H1 (cell line): ENCODE measurements at regions not wholly inside any gene's neighbourhood (a gene's known extent, or its start where the extent isn't known, plus 50 kb on each side); places are given as distances from the start of the nearest gene placed in this dataset.

ENCODE experiments used
- CHD7 ChIP-seq: fragments of 300-600 bp; sonication (generic); IDR thresholded peaks from 2 replicates; pipeline ENCODE4 v1.7.1; 2012; ENCODE audit warnings: low read length, moderate library complexity, mild to moderate bottlenecking, inconsistent platforms; ENCODE audit not compliant: insufficient replicate concordance
- EGR1 ChIP-seq: IDR thresholded peaks from 2 replicates; pipeline ENCODE4 v1.6.1; 2011; ENCODE audit warnings: low read depth, low read length, borderline replicate concordance
- HDAC6 ChIP-seq: IDR thresholded peaks from one replicate; pipeline ENCODE4 v1.7.1; 2012; ENCODE audit warnings: low read depth, mild to moderate bottlenecking, inconsistent platforms, low read length, moderate library complexity
- PHF8 ChIP-seq: fragments of 200-600 bp; sonication (generic); conservative IDR thresholded peaks from 2 replicates; pipeline ENCODE4 v1.7.1; 2012; ENCODE audit warnings: low read depth, mild to moderate bottlenecking, inconsistent platforms, low read length, moderate library complexity
- POU5F1 ChIP-seq: IDR thresholded peaks from 2 replicates; pipeline ENCODE4 v1.6.1; 2011; ENCODE audit warnings: low read depth, mild to moderate bottlenecking, low read length, moderate library complexity
- RXRA ChIP-seq: IDR thresholded peaks from 2 replicates; pipeline ENCODE4 v1.6.1; 2011; ENCODE audit warnings: low read depth, mild to moderate bottlenecking, low read length, moderate library complexity; ENCODE audit not compliant: insufficient read depth
- TF ChIP-seq, protein P1 (sequence below): IDR thresholded peaks from 2 replicates; pipeline ENCODE4 v1.6.1; 2011; ENCODE audit warnings: low read depth, mild to moderate bottlenecking, low read length; ENCODE audit not compliant: insufficient read depth

GRCh38 chr2:156672556-156673332, 236.6 kb downstream of the GPD2 start (continued):
- TF ChIP-seq CHD7 (no peak), EGR1 (no peak), HDAC6 (no peak), RXRA (no peak), PHF8 (no peak), POU5F1 (no peak)
- TF ChIP-seq, protein P1, sequence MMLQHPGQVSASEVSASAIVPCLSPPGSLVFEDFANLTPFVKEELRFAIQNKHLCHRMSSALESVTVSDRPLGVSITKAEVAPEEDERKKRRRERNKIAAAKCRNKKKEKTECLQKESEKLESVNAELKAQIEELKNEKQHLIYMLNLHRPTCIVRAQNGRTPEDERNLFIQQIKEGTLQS: no peak
- TF ChIP-seq, all 59 proteins: peak for 0
